ENCODE measurements at regions not wholly inside any gene's neighbourhood (a gene's known extent, or its start where the extent isn't known, plus 50 kb on each side); places are given as distances from the start of the nearest gene placed in this dataset.

GRCh38 chrX:125202591-125203248 is 117.0 kb upstream of the TEX13C start:
- Mint-ChIP-seq H3K4me3 (peak overlapping the region; percentile 63), H3K27me3 (ENCODE audit: insufficient read depth) (peaks cover 41% of the 10 kb centered on the region), H3K4me1 (peaks cover 14% of the 10 kb centered on the region), H3K9me3 (no peaks in the 10 kb centered on the region), H3K36me3 (ENCODE audit: low read depth) (no peaks in the 10 kb centered on the region), H3K27ac (no peak overlapping the region)
- TF ChIP-seq, protein P1, sequence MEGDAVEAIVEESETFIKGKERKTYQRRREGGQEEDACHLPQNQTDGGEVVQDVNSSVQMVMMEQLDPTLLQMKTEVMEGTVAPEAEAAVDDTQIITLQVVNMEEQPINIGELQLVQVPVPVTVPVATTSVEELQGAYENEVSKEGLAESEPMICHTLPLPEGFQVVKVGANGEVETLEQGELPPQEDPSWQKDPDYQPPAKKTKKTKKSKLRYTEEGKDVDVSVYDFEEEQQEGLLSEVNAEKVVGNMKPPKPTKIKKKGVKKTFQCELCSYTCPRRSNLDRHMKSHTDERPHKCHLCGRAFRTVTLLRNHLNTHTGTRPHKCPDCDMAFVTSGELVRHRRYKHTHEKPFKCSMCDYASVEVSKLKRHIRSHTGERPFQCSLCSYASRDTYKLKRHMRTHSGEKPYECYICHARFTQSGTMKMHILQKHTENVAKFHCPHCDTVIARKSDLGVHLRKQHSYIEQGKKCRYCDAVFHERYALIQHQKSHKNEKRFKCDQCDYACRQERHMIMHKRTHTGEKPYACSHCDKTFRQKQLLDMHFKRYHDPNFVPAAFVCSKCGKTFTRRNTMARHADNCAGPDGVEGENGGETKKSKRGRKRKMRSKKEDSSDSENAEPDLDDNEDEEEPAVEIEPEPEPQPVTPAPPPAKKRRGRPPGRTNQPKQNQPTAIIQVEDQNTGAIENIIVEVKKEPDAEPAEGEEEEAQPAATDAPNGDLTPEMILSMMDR (conservative IDR thresholded peaks at IDR 0.05), result no peak
- DNase-seq, result no peak
- H3K9ac ChIP-seq (ENCODE audit: extremely low read depth, low read length, poor library complexity, severe bottlenecking), result no peak overlapping the region
- peaks cover 34% of the 10 kb centered on the region for H3K27me3 ChIP-seq (ENCODE audit: control insufficient read depth, insufficient read depth, low read length, poor library complexity, severe bottlenecking)
- H3K4me1 ChIP-seq (ENCODE audit: control insufficient read depth, insufficient read depth, low read length), result no peaks in the 10 kb centered on the region
- H3K9me3 ChIP-seq (ENCODE audit: control insufficient read depth, low read length), result no peaks in the 10 kb centered on the region
- H3K36me3 ChIP-seq (ENCODE audit: control insufficient read depth, insufficient read depth, low read length), result no peaks in the 10 kb centered on the region
- peak overlapping the region; percentile 77 for H3K4me3 ChIP-seq (ENCODE audit: low read length)
- 2 to 20% methylated on average over 1 to 32 of the region's 33 CpGs for WGBS, 2 experiments (ENCODE audit: insufficient coverage in 1 of 2, insufficient read length in 1 of 2)
- no peak overlapping the region for H3K27ac ChIP-seq (ENCODE audit: low read depth, low read length)

GRCh38 chrX:125203365-125203736 is 116.3 kb upstream of the TEX13C start:
- H3K36me3 Mint-ChIP-seq (ENCODE audit: low read depth), result no peaks in the 10 kb centered on the region
- H3K4me3 Mint-ChIP-seq, result peak overlapping the region; percentile 63
- Histone ChIP-seq H3K27ac (ENCODE audit: low read depth, low read length) (no peak overlapping the region), H3K9me3 (ENCODE audit: control insufficient read depth, low read length) (no peaks in the 10 kb centered on the region), H3K36me3 (ENCODE audit: control insufficient read depth, insufficient read depth, low read length) (no peaks in the 10 kb centered on the region), H3K9ac (ENCODE audit: extremely low read depth, low read length, poor library complexity, severe bottlenecking) (no peak overlapping the region), H3K4me1 (ENCODE audit: control insufficient read depth, insufficient read depth, low read length) (no peaks in the 10 kb centered on the region), H3K4me3 (ENCODE audit: low read length) (peak overlapping the region; percentile 77), H3K27me3 (ENCODE audit: control insufficient read depth, insufficient read depth, low read length, poor library complexity, severe bottlenecking) (peaks cover 34% of the 10 kb centered on the region)
- TF ChIP-seq, protein P1 (conservative IDR thresholded peaks at IDR 0.05), result no peak
- peak; percentile 70 for DNase-seq
- H3K9me3 Mint-ChIP-seq, result no peaks in the 10 kb centered on the region
- H3K4me1 Mint-ChIP-seq, result peaks cover 14% of the 10 kb centered on the region
- peaks cover 43% of the 10 kb centered on the region for H3K27me3 Mint-ChIP-seq (ENCODE audit: insufficient read depth)
- whole genome bisulfite sequencing, 2 experiments (ENCODE audit: insufficient coverage in 1 of 2, insufficient read length in 1 of 2), result 0% methylated on average over 25 of the region's 25 CpGs; no CpG with 5 or more reads in 1 of the 2 experiments
- no peak overlapping the region for H3K27ac Mint-ChIP-seq

- peaks cover 34% of the 10 kb centered on the region for H3K27me3 ChIP-seq (ENCODE audit: control insufficient read depth, insufficient read depth, low read length, poor library complexity, severe bottlenecking)
- H3K27ac ChIP-seq (ENCODE audit: low read depth, low read length), result no peak overlapping the region
- H3K4me1 Mint-ChIP-seq, result peaks cover 15% of the 10 kb centered on the region
- H3K27ac Mint-ChIP-seq, result peak overlapping the region; percentile 3
- H3K27me3 Mint-ChIP-seq (ENCODE audit: insufficient read depth), result peaks cover 44% of the 10 kb centered on the region
- TF ChIP-seq, protein P1 (conservative IDR thresholded peaks at IDR 0.05), result no peak
- H3K36me3 ChIP-seq (ENCODE audit: control insufficient read depth, insufficient read depth, low read length), result no peaks in the 10 kb centered on the region
- WGBS, 2 experiments (ENCODE audit: insufficient coverage in 1 of 2, insufficient read length in 1 of 2), result 0% methylated on average over 6 to 60 of the region's 63 CpGs
- no peaks in the 10 kb centered on the region for H3K9me3 ChIP-seq (ENCODE audit: control insufficient read depth, low read length)
- peak overlapping the region; percentile 63 for H3K4me3 Mint-ChIP-seq
- no peaks in the 10 kb centered on the region for H3K36me3 Mint-ChIP-seq (ENCODE audit: low read depth)
- no peak overlapping the region for H3K9ac ChIP-seq (ENCODE audit: extremely low read depth, low read length, poor library complexity, severe bottlenecking)
- peak overlapping the region; percentile 77 for H3K4me3 ChIP-seq (ENCODE audit: low read length)
- no peaks in the 10 kb centered on the region for H3K4me1 ChIP-seq (ENCODE audit: control insufficient read depth, insufficient read depth, low read length)
- peak; percentile 75 for DNase-seq
- H3K9me3 Mint-ChIP-seq, result no peaks in the 10 kb centered on the region
These were observed 115.7 kb upstream of the TEX13C start for GRCh38 chrX:125203737-125204578.

All from endodermal cell (in vitro differentiated cells).